ENCODE measurements at regions not wholly inside any gene's neighbourhood (a gene's known extent, or its start where the extent isn't known, plus 50 kb on each side); places are given as distances from the start of the nearest gene placed in this dataset.

DNA sequence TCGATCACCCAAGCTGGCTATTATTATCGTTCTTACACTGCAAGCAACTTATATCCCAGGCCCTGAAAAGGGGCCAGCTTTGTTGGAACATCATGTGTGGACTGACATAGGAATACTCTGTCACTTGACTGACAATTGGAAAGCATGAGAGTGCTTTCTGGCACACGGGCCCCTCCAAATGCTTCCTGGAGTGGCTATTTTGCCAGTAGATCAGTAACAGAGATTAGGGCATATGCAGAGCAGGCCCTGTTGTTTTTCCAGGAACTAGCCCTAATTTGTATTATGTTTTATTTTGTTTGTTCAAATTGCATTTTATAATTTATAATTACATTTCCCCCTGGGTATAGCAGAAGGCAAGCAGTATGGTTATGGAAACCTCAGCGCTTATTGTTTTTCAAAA lies 170.1 kb upstream of the FRMD6 start:
- Histone ChIP-seq H2AFZ (ENCODE audit: low read length) (no peak overlapping the region), H3K27me3 (ENCODE audit: control insufficient read depth, insufficient read depth, low read length) (no peaks in the 10 kb centered on the region), H3K27ac (ENCODE audit: insufficient read depth, low read length) (no peak overlapping the region), H3K9me3 (ENCODE audit: control insufficient read depth, insufficient read depth, low read depth, low read length) (no peaks in the 10 kb centered on the region), H3K79me2 (ENCODE audit: control insufficient read depth, insufficient read depth, low read length) (no peaks in the 10 kb centered on the region), H4K20me1 (ENCODE audit: control insufficient read depth, extremely low read depth, insufficient read depth, low read length) (no peaks in the 10 kb centered on the region), H3K4me1 (ENCODE audit: control insufficient read depth, extremely low read depth, insufficient read depth, low read length) (peaks cover 2% of the 10 kb centered on the region), H3K36me3 (ENCODE audit: control insufficient read depth, insufficient read depth, low read length) (no peaks in the 10 kb centered on the region), H3K4me2 (ENCODE audit: extremely low read depth, insufficient read depth, low read length) (no peak overlapping the region), H3K9ac (ENCODE audit: insufficient read depth, low read length) (no peak overlapping the region), H3K4me3 (replicated peaks in 1 of 4; ENCODE audit: control extremely low read depth in 1 of 4, insufficient read depth in 1 of 4, low read depth in 3 of 4, low read length in 4 of 4) (no peak overlapping the region)
- DNase-seq (ENCODE audit: low read depth in 2 of 2) = no peak
- TF ChIP-seq, protein P1, sequence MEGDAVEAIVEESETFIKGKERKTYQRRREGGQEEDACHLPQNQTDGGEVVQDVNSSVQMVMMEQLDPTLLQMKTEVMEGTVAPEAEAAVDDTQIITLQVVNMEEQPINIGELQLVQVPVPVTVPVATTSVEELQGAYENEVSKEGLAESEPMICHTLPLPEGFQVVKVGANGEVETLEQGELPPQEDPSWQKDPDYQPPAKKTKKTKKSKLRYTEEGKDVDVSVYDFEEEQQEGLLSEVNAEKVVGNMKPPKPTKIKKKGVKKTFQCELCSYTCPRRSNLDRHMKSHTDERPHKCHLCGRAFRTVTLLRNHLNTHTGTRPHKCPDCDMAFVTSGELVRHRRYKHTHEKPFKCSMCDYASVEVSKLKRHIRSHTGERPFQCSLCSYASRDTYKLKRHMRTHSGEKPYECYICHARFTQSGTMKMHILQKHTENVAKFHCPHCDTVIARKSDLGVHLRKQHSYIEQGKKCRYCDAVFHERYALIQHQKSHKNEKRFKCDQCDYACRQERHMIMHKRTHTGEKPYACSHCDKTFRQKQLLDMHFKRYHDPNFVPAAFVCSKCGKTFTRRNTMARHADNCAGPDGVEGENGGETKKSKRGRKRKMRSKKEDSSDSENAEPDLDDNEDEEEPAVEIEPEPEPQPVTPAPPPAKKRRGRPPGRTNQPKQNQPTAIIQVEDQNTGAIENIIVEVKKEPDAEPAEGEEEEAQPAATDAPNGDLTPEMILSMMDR (conservative IDR thresholded peaks at IDR 0.05 in 1 of 2, IDR thresholded peaks at IDR 0.05 in 1 of 2; ENCODE audit: low read depth in 1 of 2, low read length in 2 of 2) = no peak
- no peak for TF ChIP-seq EZH2 (IDR thresholded peaks at IDR 0.05; ENCODE audit: low read length, missing control alignments)

DNA sequence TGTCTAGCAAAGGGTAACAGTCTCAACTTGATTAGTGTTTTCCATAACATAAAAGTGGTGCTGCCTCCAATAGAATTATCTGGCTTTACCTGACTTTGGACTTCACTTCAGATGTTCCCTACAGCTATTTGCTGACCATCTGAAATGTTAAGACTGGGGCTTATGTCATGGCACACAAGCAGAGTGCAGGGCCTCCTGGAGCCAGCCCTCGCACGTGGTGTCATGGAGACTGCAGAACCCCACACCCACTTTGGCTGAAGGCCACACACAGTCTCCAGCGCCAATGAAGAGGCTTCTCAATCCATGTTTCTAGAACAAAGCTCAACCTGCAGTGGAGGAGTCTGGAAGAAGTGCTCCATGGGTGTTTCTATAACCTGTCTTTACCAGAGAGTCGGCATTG lies 169.6 kb upstream of the FRMD6 start:
- no peak overlapping the region for H3K27ac ChIP-seq (ENCODE audit: insufficient read depth, low read length)
- no peaks in the 10 kb centered on the region for H3K27me3 ChIP-seq (ENCODE audit: control insufficient read depth, insufficient read depth, low read length)
- no peak overlapping the region for H2AFZ ChIP-seq (ENCODE audit: low read length)
- DNase-seq (ENCODE audit: low read depth in 2 of 2) = no peak
- H4K20me1 ChIP-seq (ENCODE audit: control insufficient read depth, extremely low read depth, insufficient read depth, low read length) = no peaks in the 10 kb centered on the region
- TF ChIP-seq EZH2 (IDR thresholded peaks at IDR 0.05; ENCODE audit: low read length, missing control alignments) = no peak
- TF ChIP-seq, protein P1 (conservative IDR thresholded peaks at IDR 0.05 in 1 of 2, IDR thresholded peaks at IDR 0.05 in 1 of 2; ENCODE audit: low read depth in 1 of 2, low read length in 2 of 2) = no peak
- no peak overlapping the region for H3K9ac ChIP-seq (ENCODE audit: insufficient read depth, low read length)
- H3K79me2 ChIP-seq (ENCODE audit: control insufficient read depth, insufficient read depth, low read length) = no peaks in the 10 kb centered on the region
- no peak overlapping the region for H3K4me3 ChIP-seq (replicated peaks in 1 of 4; ENCODE audit: control extremely low read depth in 1 of 4, insufficient read depth in 1 of 4, low read depth in 3 of 4, low read length in 4 of 4)
- H3K4me1 ChIP-seq (ENCODE audit: control insufficient read depth, extremely low read depth, insufficient read depth, low read length) = peaks cover 2% of the 10 kb centered on the region
- H3K36me3 ChIP-seq (ENCODE audit: control insufficient read depth, insufficient read depth, low read length) = no peaks in the 10 kb centered on the region
- no peak overlapping the region for H3K4me2 ChIP-seq (ENCODE audit: extremely low read depth, insufficient read depth, low read length)
- H3K9me3 ChIP-seq (ENCODE audit: control insufficient read depth, insufficient read depth, low read depth, low read length) = no peaks in the 10 kb centered on the region

DNA sequence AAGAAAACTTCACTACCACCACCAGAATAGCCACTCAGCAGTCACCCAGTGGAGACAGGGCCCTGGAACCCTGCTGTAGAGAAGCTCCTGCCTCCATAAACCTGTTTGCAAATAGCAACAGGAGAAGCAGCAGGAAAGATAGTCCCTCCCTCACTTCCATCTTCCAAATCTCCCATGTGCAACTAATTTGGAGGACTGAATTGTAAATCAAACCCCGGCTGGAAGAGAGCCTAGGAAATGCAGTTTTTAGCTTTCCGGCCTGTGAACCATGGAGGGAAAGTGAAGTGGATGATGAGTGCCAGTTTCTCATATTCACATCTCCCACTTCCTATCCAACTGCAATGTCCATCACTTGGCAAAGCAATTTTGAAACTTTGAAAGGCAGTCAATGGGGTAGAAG lies 167.2 kb upstream of the FRMD6 start:
- Histone ChIP-seq H3K4me2 (ENCODE audit: extremely low read depth, insufficient read depth, low read length) (no peak overlapping the region), H3K27ac (ENCODE audit: insufficient read depth, low read length) (no peak overlapping the region), H3K9ac (ENCODE audit: insufficient read depth, low read length) (no peak overlapping the region), H3K36me3 (ENCODE audit: control insufficient read depth, insufficient read depth, low read length) (no peaks in the 10 kb centered on the region), H3K9me3 (ENCODE audit: control insufficient read depth, insufficient read depth, low read depth, low read length) (no peaks in the 10 kb centered on the region), H3K4me3 (replicated peaks in 1 of 4; ENCODE audit: control extremely low read depth in 1 of 4, insufficient read depth in 1 of 4, low read depth in 3 of 4, low read length in 4 of 4) (no peak overlapping the region), H3K27me3 (ENCODE audit: control insufficient read depth, insufficient read depth, low read length) (no peaks in the 10 kb centered on the region), H3K79me2 (ENCODE audit: control insufficient read depth, insufficient read depth, low read length) (no peaks in the 10 kb centered on the region), H2AFZ (ENCODE audit: low read length) (no peak overlapping the region), H4K20me1 (ENCODE audit: control insufficient read depth, extremely low read depth, insufficient read depth, low read length) (no peaks in the 10 kb centered on the region), H3K4me1 (ENCODE audit: control insufficient read depth, extremely low read depth, insufficient read depth, low read length) (peaks cover 2% of the 10 kb centered on the region)
- no peak for DNase-seq (ENCODE audit: low read depth in 2 of 2)
- TF ChIP-seq, protein P1 (conservative IDR thresholded peaks at IDR 0.05 in 1 of 2, IDR thresholded peaks at IDR 0.05 in 1 of 2; ENCODE audit: low read depth in 1 of 2, low read length in 2 of 2) = no peak
- no peak for TF ChIP-seq EZH2 (IDR thresholded peaks at IDR 0.05; ENCODE audit: low read length, missing control alignments)

All from fibroblast of lung (primary cell).